ENCODE measurements at regions not wholly inside any gene's neighbourhood (a gene's known extent, or its start where the extent isn't known, plus 50 kb on each side); places are given as distances from the start of the nearest gene placed in this dataset.

- TF ChIP-seq CTCF (IDR thresholded peaks at IDR 0.05; ENCODE audit: borderline replicate concordance, extremely low read depth, low read length, poor library complexity, severe bottlenecking) (no peak), EZH2 (IDR thresholded peaks at IDR 0.05; ENCODE audit: borderline replicate concordance, low read depth, low read length, severe bottlenecking) (no peak)
Measured at GRCh38 chrX:121455890-121456289, 408.5 kb downstream of the GLUD2 start.

Data from DND-41 (cell line).